ENCODE measurements at regions not wholly inside any gene's neighbourhood (a gene's known extent, or its start where the extent isn't known, plus 50 kb on each side); places are given as distances from the start of the nearest gene placed in this dataset.

GRCh38 chr16:55988013-55988412 lies 112.8 kb upstream of the CES5A start:
- Histone ChIP-seq H3K27me3 (ENCODE audit: control insufficient read depth, insufficient read depth, low read length) (no peaks in the 10 kb centered on the region), H3K4me3 (ENCODE audit: low read depth, low read length) (no peak overlapping the region), H3K36me3 (ENCODE audit: control insufficient read depth, insufficient read depth, low read length) (no peaks in the 10 kb centered on the region)
- DNase-seq (ENCODE audit: low read depth): no peak
- ChIA-PET CTCF (no interaction called here), POLR2A (no interaction called here)
- TF ChIP-seq, protein P1, sequence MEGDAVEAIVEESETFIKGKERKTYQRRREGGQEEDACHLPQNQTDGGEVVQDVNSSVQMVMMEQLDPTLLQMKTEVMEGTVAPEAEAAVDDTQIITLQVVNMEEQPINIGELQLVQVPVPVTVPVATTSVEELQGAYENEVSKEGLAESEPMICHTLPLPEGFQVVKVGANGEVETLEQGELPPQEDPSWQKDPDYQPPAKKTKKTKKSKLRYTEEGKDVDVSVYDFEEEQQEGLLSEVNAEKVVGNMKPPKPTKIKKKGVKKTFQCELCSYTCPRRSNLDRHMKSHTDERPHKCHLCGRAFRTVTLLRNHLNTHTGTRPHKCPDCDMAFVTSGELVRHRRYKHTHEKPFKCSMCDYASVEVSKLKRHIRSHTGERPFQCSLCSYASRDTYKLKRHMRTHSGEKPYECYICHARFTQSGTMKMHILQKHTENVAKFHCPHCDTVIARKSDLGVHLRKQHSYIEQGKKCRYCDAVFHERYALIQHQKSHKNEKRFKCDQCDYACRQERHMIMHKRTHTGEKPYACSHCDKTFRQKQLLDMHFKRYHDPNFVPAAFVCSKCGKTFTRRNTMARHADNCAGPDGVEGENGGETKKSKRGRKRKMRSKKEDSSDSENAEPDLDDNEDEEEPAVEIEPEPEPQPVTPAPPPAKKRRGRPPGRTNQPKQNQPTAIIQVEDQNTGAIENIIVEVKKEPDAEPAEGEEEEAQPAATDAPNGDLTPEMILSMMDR (IDR thresholded peaks at IDR 0.05; ENCODE audit: insufficient read depth, low read depth, low read length): no peak

DNA sequence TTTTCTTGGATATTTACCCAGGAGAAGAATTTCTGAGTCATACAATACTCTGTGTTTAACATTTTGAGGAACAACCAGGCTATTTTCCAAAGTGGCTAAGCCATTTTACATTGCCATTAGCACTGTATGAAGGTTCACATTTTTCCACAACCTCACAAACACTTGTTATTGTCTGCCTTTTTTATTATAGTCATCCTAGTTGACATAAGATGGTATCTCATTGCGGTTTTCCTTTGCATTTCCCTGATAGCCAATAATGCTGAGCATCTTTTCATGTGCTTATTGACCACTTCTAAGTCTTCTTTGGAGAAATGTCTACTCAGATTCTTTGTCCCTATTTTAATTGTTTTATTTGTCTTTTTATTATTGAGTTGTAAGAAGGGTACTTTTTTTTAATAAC lies 107.4 kb upstream of the CES5A start:
- H3K4me3 ChIP-seq (ENCODE audit: low read depth, low read length): no peak overlapping the region
- no peaks in the 10 kb centered on the region for H3K36me3 ChIP-seq (ENCODE audit: control insufficient read depth, insufficient read depth, low read length)
- TF ChIP-seq, protein P1 (IDR thresholded peaks at IDR 0.05; ENCODE audit: insufficient read depth, low read depth, low read length): no peak
- POLR2A ChIA-PET: no interaction called here
- CTCF ChIA-PET: no interaction called here
- H3K27me3 ChIP-seq (ENCODE audit: control insufficient read depth, insufficient read depth, low read length): no peaks in the 10 kb centered on the region
- no peak for DNase-seq (ENCODE audit: low read depth)

- no peak for DNase-seq (ENCODE audit: low read depth)
- H3K36me3 ChIP-seq (ENCODE audit: control insufficient read depth, insufficient read depth, low read length): no peaks in the 10 kb centered on the region
- no peaks in the 10 kb centered on the region for H3K27me3 ChIP-seq (ENCODE audit: control insufficient read depth, insufficient read depth, low read length)
- ChIA-PET POLR2A (no interaction called here), CTCF (no interaction called here)
- H3K4me3 ChIP-seq (ENCODE audit: low read depth, low read length): no peak overlapping the region
- TF ChIP-seq, protein P1 (IDR thresholded peaks at IDR 0.05; ENCODE audit: insufficient read depth, low read depth, low read length): no peak
Measured at GRCh38 chr16:55981557-55981956, 106.4 kb upstream of the CES5A start.

GRCh38 chr16:55976815-55977214 lies 101.6 kb upstream of the CES5A start:
- POLR2A ChIA-PET: no interaction called here
- DNase-seq (ENCODE audit: low read depth): no peak
- TF ChIP-seq, protein P1 (IDR thresholded peaks at IDR 0.05; ENCODE audit: insufficient read depth, low read depth, low read length): no peak
- H3K36me3 ChIP-seq (ENCODE audit: control insufficient read depth, insufficient read depth, low read length): no peaks in the 10 kb centered on the region
- 0 out of 2 replicates have a peak, but pooled peaks cover 2% of the 10 kb centered on the region for H3K27me3 ChIP-seq (ENCODE audit: control insufficient read depth, insufficient read depth, low read length)
- CTCF ChIA-PET: no interaction called here
- no peak overlapping the region for H3K4me3 ChIP-seq (ENCODE audit: low read depth, low read length)

DNA sequence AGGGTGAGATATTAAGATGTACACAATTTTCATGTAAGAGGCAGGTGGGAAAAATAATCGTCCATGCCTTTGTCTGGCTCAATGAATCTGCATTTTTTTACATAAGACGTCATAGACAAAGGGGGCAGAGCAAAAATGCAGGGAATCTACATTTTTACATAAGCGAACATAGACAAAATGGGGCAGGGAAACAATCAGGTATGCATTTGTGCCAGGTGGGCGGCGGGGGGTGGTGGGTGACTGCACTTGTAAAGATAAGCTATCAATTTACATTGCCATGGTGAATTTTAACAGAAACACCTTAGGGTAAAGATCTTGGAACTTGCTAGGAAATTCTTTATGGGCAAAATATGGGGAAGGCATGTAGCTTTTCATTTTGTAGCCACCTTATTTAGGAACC lies 96.3 kb upstream of the CES5A start:
- no peak for DNase-seq (ENCODE audit: low read depth)
- 0 out of 2 replicates have a peak, but pooled peaks cover 2% of the 10 kb centered on the region for H3K27me3 ChIP-seq (ENCODE audit: control insufficient read depth, insufficient read depth, low read length)
- CTCF ChIA-PET: no interaction called here
- H3K4me3 ChIP-seq (ENCODE audit: low read depth, low read length): no peak overlapping the region
- H3K36me3 ChIP-seq (ENCODE audit: control insufficient read depth, insufficient read depth, low read length): no peaks in the 10 kb centered on the region
- TF ChIP-seq, protein P1 (IDR thresholded peaks at IDR 0.05; ENCODE audit: insufficient read depth, low read depth, low read length): no peak
- POLR2A ChIA-PET: no interaction called here

Data from BJ (cell line).